HepG2 (cell line): ENCODE measurements at regions not wholly inside any gene's neighbourhood (a gene's known extent, or its start where the extent isn't known, plus 50 kb on each side); places are given as distances from the start of the nearest gene placed in this dataset.

Source experiments
- BRCA1 ChIP-seq: sonication (generic); formaldehyde crosslinking; IDR thresholded peaks from 2 replicates; pipeline ENCODE4 v1.4.0; 2020; ENCODE audit warnings: missing genetic modification reagents
- CENPT ChIP-seq: sonication (generic); formaldehyde crosslinking; IDR thresholded peaks from 2 replicates; pipeline ENCODE4 v1.8.0; 2022; ENCODE audit warnings: low read depth, mild to moderate bottlenecking, moderate library complexity, missing genetic modification reagents
- CREB1 ChIP-seq, 2 experiments: fragments of 450-650 bp in 1 of 2; IDR thresholded peaks; 2 replicates each; pipeline ENCODE4 v1.6.1; 2016 to 2017; ENCODE audit warnings: control low read depth in 1 of 2, mild to moderate bottlenecking in 1 of 2, missing compliant biosample characterization in 1 of 2, missing genetic modification characterization in 1 of 2
- DNMT3B ChIP-seq: conservative IDR thresholded peaks from 2 replicates; pipeline ENCODE4 v1.6.1; 2016; ENCODE audit warnings: missing biosample characterization, control low read depth
- HNRNPK ChIP-seq: fragments of 200-400 bp; formaldehyde crosslinking; IDR thresholded peaks from 2 replicates; pipeline ENCODE4 v1.6.1; 2018; ENCODE audit warnings: low read length, low read depth, moderate library complexity, mild to moderate bottlenecking; ENCODE audit not compliant: poor library complexity, severe bottlenecking
- NFIB ChIP-seq: sonication (generic); formaldehyde crosslinking; IDR thresholded peaks from 2 replicates; pipeline ENCODE4 v1.9.0; 2021; ENCODE audit warnings: missing genetic modification reagents, mild to moderate bottlenecking, borderline replicate concordance
- NPAS2 ChIP-seq: sonication (generic); formaldehyde crosslinking; IDR thresholded peaks from 2 replicates; pipeline ENCODE4 v1.8.0; 2022; ENCODE audit warnings: mild to moderate bottlenecking, missing genetic modification reagents, borderline replicate concordance
- PHB2 ChIP-seq: fragments of 450-650 bp; IDR thresholded peaks from 2 replicates; pipeline ENCODE4 v1.6.1; 2018; ENCODE audit not compliant: partially characterized antibody
- RFX3 ChIP-seq: IDR thresholded peaks from 2 replicates; pipeline ENCODE4 v1.6.1; 2016; ENCODE audit warnings: missing biosample characterization, missing genetic modification reagents
- RNF2 ChIP-seq: fragments of 450-650 bp; conservative IDR thresholded peaks from 2 replicates; pipeline ENCODE4 v1.6.1; 2016; ENCODE audit warnings: low read depth
- TBL1XR1 ChIP-seq: fragments of 150-350 bp; IDR thresholded peaks from 2 replicates; pipeline ENCODE4 v1.6.1; 2014; ENCODE audit warnings: borderline replicate concordance, low read length; ENCODE audit not compliant: partially characterized antibody
- ZNF567 ChIP-seq: sonication (generic); formaldehyde crosslinking; IDR thresholded peaks from 2 replicates; pipeline ENCODE4 v1.8.1; 2023; ENCODE audit warnings: mild to moderate bottlenecking, missing genetic modification reagents, borderline replicate concordance
- ZNF746 ChIP-seq: sonication (generic); formaldehyde crosslinking; IDR thresholded peaks from 2 replicates; pipeline ENCODE4 v1.8.0; 2022; ENCODE audit warnings: mild to moderate bottlenecking, missing genetic modification reagents
- TF ChIP-seq, protein P1 (sequence below): sonication (generic); formaldehyde crosslinking; IDR thresholded peaks from 2 replicates; pipeline ENCODE4 v1.4.0; 2020; ENCODE audit warnings: missing genetic modification reagents, mild to moderate bottlenecking, borderline replicate concordance
- TF ChIP-seq, protein P2 (sequence below): IDR thresholded peaks from 2 replicates; pipeline ENCODE4 v1.6.1; 2016; ENCODE audit warnings: low read depth
- TF ChIP-seq, protein P3 (sequence below): IDR thresholded peaks from 2 replicates; pipeline ENCODE4 v1.6.1; 2016; ENCODE audit warnings: missing compliant biosample characterization, missing genetic modification reagents, borderline replicate concordance
- TF ChIP-seq, protein P4 (sequence below): sonication (generic); formaldehyde crosslinking; IDR thresholded peaks from 2 replicates; pipeline ENCODE4 v1.5.1; 2020; ENCODE audit warnings: missing genetic modification reagents, mild to moderate bottlenecking, borderline replicate concordance
- TF ChIP-seq, protein P5 (sequence below): sonication (generic); formaldehyde crosslinking; IDR thresholded peaks from 2 replicates; pipeline ENCODE4 v1.5.0; 2020; ENCODE audit warnings: mild to moderate bottlenecking, missing genetic modification reagents
- TF ChIP-seq, protein P6 (sequence below): sonication (generic); formaldehyde crosslinking; IDR thresholded peaks from 2 replicates; pipeline ENCODE4 v1.4.0; 2020; ENCODE audit warnings: missing genetic modification reagents

DNA sequence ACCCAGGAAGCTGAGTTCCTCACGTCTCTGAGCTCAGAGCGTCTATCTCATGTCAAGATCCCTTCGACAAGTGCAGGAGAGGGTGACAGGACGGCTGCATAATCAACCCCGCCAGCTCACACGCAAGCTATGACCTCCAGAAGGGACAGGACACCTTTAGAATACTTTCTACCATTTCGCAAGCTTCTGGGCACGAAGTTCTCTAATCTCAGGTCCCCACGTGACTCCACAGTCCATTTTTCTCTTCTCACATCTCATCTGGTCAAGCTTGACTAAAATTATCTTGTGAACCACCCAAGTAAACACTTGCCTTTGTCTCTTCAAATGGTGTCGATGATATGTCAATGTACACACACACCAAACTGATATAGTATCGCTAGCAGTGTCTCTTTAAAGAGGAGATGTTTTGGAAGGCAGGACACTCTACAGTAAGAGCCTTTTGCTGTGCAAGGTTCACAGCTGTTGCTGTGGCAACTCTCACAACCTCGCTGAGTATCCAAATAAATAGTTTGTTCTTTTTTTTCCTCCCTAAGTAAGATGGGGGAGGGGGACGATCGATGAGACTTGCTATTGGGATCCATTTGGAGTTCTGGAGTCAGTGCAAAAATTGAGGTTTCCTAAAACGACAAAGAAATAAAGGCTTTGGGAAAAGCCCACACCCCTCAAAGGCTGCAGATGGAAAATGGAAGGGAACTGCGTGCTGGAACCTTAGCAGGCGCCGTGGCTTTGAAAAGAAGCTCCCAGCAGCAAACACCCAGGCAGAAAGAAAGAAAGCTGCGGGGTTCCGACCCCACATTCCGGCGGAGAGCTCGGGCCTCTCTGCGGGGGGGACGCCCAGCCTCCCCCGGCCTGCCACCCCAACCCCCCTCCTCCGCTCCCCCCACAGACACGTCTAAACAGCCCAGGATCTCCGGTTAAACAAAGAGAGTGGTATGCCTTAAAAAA, 215.4 kb upstream of the UBASH3B start (continued):
- no peak for TF ChIP-seq BRCA1
- TF ChIP-seq PHB2 = no peak
- no peak for TF ChIP-seq ZNF567 (CRISPR knock-in tag)
- TF ChIP-seq, protein P1, sequence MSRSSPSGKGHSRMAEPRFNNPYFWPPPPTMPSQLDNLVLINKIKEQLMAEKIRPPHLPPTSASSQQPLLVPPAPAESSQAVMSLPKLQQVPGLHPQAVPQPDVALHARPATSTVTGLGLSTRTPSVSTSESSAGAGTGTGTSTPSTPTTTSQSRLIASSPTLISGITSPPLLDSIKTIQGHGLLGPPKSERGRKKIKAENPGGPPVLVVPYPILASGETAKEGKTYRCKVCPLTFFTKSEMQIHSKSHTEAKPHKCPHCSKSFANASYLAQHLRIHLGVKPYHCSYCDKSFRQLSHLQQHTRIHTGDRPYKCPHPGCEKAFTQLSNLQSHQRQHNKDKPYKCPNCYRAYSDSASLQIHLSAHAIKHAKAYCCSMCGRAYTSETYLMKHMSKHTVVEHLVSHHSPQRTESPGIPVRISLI (CRISPR knock-in tag) = peak; percentile 80; the same call in 1 of the 2 replicates
- TF ChIP-seq, protein P2, sequence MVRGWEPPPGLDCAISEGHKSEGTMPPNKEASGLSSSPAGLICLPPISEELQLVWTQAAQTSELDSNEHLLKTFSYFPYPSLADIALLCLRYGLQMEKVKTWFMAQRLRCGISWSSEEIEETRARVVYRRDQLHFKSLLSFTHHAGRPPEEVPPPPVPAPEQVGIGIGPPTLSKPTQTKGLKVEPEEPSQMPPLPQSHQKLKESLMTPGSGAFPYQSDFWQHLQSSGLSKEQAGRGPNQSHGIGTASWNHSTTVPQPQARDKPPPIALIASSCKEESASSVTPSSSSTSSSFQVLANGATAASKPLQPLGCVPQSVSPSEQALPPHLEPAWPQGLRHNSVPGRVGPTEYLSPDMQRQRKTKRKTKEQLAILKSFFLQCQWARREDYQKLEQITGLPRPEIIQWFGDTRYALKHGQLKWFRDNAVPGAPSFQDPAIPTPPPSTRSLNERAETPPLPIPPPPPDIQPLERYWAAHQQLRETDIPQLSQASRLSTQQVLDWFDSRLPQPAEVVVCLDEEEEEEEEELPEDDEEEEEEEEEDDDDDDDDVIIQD = no peak
- TF ChIP-seq, protein P3, sequence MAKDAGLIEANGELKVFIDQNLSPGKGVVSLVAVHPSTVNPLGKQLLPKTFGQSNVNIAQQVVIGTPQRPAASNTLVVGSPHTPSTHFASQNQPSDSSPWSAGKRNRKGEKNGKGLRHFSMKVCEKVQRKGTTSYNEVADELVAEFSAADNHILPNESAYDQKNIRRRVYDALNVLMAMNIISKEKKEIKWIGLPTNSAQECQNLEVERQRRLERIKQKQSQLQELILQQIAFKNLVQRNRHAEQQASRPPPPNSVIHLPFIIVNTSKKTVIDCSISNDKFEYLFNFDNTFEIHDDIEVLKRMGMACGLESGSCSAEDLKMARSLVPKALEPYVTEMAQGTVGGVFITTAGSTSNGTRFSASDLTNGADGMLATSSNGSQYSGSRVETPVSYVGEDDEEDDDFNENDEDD (CRISPR knock-in tag) = peak; percentile 16; the same call in 1 of the 2 replicates
- no peak for TF ChIP-seq NFIB (CRISPR knock-in tag)
- TF ChIP-seq RNF2 = 0 out of 2 replicates have a peak, but pooled peaks have one; percentile 19
- TF ChIP-seq, protein P4, sequence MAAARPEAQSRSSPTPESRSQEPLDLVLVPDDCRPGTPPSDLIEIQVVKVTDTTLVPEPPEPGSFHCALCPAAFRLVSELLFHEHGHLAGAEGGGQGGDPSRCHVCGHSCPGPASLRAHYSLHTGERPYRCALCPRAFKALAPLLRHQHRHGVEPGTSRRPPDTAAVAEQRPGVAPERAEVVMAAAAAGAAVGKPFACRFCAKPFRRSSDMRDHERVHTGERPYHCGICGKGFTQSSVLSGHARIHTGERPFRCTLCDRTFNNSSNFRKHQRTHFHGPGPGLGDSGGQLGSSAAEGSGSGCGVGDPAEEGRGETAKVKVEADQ (CRISPR knock-in tag) = no peak
- no peak for TF ChIP-seq CENPT (CRISPR knock-in tag)
- no peak for TF ChIP-seq HNRNPK
- TF ChIP-seq ZNF746 (CRISPR knock-in tag) = no peak
- no peak for TF ChIP-seq NPAS2
- TF ChIP-seq, protein P5, sequence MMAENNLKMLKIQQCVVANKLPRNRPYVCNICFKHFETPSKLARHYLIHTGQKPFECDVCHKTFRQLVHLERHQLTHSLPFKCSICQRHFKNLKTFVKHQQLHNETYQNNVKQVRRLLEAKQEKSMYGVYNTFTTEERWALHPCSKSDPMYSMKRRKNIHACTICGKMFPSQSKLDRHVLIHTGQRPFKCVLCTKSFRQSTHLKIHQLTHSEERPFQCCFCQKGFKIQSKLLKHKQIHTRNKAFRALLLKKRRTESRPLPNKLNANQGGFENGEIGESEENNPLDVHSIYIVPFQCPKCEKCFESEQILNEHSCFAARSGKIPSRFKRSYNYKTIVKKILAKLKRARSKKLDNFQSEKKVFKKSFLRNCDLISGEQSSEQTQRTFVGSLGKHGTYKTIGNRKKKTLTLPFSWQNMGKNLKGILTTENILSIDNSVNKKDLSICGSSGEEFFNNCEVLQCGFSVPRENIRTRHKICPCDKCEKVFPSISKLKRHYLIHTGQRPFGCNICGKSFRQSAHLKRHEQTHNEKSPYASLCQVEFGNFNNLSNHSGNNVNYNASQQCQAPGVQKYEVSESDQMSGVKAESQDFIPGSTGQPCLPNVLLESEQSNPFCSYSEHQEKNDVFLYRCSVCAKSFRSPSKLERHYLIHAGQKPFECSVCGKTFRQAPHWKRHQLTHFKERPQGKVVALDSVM (CRISPR knock-in tag) = no peak
- peak; percentile 1 for TF ChIP-seq TBL1XR1
- peak; percentile 83 for TF ChIP-seq RFX3 (CRISPR knock-in tag)
- TF ChIP-seq, protein P6, sequence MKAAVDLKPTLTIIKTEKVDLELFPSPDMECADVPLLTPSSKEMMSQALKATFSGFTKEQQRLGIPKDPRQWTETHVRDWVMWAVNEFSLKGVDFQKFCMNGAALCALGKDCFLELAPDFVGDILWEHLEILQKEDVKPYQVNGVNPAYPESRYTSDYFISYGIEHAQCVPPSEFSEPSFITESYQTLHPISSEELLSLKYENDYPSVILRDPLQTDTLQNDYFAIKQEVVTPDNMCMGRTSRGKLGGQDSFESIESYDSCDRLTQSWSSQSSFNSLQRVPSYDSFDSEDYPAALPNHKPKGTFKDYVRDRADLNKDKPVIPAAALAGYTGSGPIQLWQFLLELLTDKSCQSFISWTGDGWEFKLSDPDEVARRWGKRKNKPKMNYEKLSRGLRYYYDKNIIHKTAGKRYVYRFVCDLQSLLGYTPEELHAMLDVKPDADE (CRISPR knock-in tag) = no peak
- no peak for TF ChIP-seq DNMT3B
- TF ChIP-seq CREB1 (IDR thresholded peaks at IDR 0.05) = no peak
- TF ChIP-seq CREB1 (CRISPR knock-in tag; IDR thresholded peaks at IDR 0.05) = 0 out of 2 replicates have a peak, but pooled peaks have one; percentile 46
